RKO (cell line): ENCODE measurements at regions not wholly inside any gene's neighbourhood (a gene's known extent, or its start where the extent isn't known, plus 50 kb on each side); places are given as distances from the start of the nearest gene placed in this dataset.
A peak's percentile ranks its signal among the peaks of the same experiment; 100 is the strongest.
"Not testable (repeated sequence)": the region's sequence is repeated elsewhere in the genome, so short reads cannot be mapped to it uniquely, and the experiment has no call there.

Source experiments
- DNase-seq: peaks from one replicate; pipeline ENCODE4 v3.0.0-alpha.2; 2016; ENCODE audit warnings: low spot score

GRCh38 chr6:71602385-71603007, 283.9 kb upstream of the RIMS1 start:
- DNase-seq, result peak; percentile 49

GRCh38 chr6:71603021-71603420, 283.3 kb upstream of the RIMS1 start:
- no peak for DNase-seq

- peak; percentile 37 for DNase-seq
Observed at GRCh38 chr6:71608646-71609045, 277.7 kb upstream of the RIMS1 start.

GRCh38 chr6:71619836-71620235, 266.5 kb upstream of the RIMS1 start:
- DNase-seq, result no peak

GRCh38 chr6:71621918-71622519, 264.3 kb upstream of the RIMS1 start:
- DNase-seq, result peak; percentile 33

- no peak for DNase-seq
Observed at GRCh38 chr6:71642120-71642519, 244.2 kb upstream of the RIMS1 start.

GRCh38 chr6:71642793-71643192, 243.6 kb upstream of the RIMS1 start:
- no peak for DNase-seq

GRCh38 chr6:71645299-71645698, 241.1 kb upstream of the RIMS1 start:
- DNase-seq, result no peak

GRCh38 chr6:71649915-71650314, 236.4 kb upstream of the RIMS1 start:
- DNase-seq, result no peak

- DNase-seq, result no peak
Observed at GRCh38 chr6:71651636-71652035, 234.7 kb upstream of the RIMS1 start.

GRCh38 chr6:71656121-71656520, 230.2 kb upstream of the RIMS1 start:
- no peak for DNase-seq

- DNase-seq, result no peak
Observed at GRCh38 chr6:71665931-71666330, 220.4 kb upstream of the RIMS1 start.

- DNase-seq, result no peak
Observed at GRCh38 chr6:71672876-71673275, 213.5 kb upstream of the RIMS1 start.

- no peak for DNase-seq
Observed at GRCh38 chr6:71675386-71675785, 211.0 kb upstream of the RIMS1 start.

GRCh38 chr6:71676298-71676697, 210.1 kb upstream of the RIMS1 start:
- DNase-seq, result no peak

GRCh38 chr6:71678091-71678490, 208.3 kb upstream of the RIMS1 start:
- no peak for DNase-seq

GRCh38 chr6:71681234-71681867, 205.0 kb upstream of the RIMS1 start:
- DNase-seq, result no peak

GRCh38 chr6:71686021-71686677, 200.2 kb upstream of the RIMS1 start:
- DNase-seq, result not testable (repeated sequence)

GRCh38 chr6:71698702-71699101, 187.6 kb upstream of the RIMS1 start:
- DNase-seq, result no peak

- DNase-seq, result no peak
Observed at GRCh38 chr6:71706523-71706922, 179.8 kb upstream of the RIMS1 start.

- no peak for DNase-seq
Observed at GRCh38 chr6:71707059-71707458, 179.3 kb upstream of the RIMS1 start.

- DNase-seq, result no peak
Observed at GRCh38 chr6:71720705-71721104, 165.6 kb upstream of the RIMS1 start.

GRCh38 chr6:71721642-71722041, 164.7 kb upstream of the RIMS1 start:
- peak; percentile 2 for DNase-seq
